Liver (tissue), 8 donors: ENCODE measurements at regions not wholly inside any gene's neighbourhood (a gene's known extent, or its start where the extent isn't known, plus 50 kb on each side); places are given as distances from the start of the nearest gene placed in this dataset.

ENCODE experiments used
- DNase-seq: peaks from one replicate; pipeline ENCODE4 v3.0.0-alpha.2; 2017; ENCODE audit warnings: low spot score
- H3K27ac ChIP-seq, 2 donors: one replicate each; pipeline ENCODE4 v1.7.0; 2013; ENCODE audit warnings: inconsistent platforms in 2 of 2, low read length in 2 of 2, control low read depth in 1 of 2, low read depth in 1 of 2, mild to moderate bottlenecking in 1 of 2
- H3K27me3 ChIP-seq, 4 donors: one replicate each; pipeline versions ENCODE4 v1.6.1 to v1.7.0; 2013; ENCODE audit warnings: low read length in 3 of 4, inconsistent platforms in 1 of 4, mild to moderate bottlenecking in 1 of 4, moderate library complexity in 1 of 4; ENCODE audit not compliant: control insufficient read depth in 4 of 4, insufficient read depth in 4 of 4
- H3K36me3 ChIP-seq, 4 donors: one replicate each; pipeline versions ENCODE4 v1.6.1 to v1.7.0; 2013; ENCODE audit warnings: low read length in 3 of 4, mild to moderate bottlenecking in 3 of 4, low read depth in 1 of 4, moderate library complexity in 1 of 4; ENCODE audit not compliant: control insufficient read depth in 4 of 4, insufficient read depth in 3 of 4
- H3K4me1 ChIP-seq, 4 donors: one replicate each; pipeline versions ENCODE4 v1.6.1 to v1.7.0; 2013; ENCODE audit warnings: low read length in 3 of 4, mild to moderate bottlenecking in 3 of 4, moderate library complexity in 1 of 4; ENCODE audit not compliant: control insufficient read depth in 4 of 4, insufficient read depth in 4 of 4
- H3K4me3 ChIP-seq, 3 donors: one replicate each; pipeline versions ENCODE4 v1.6.1 to v1.7.0; 2013; ENCODE audit warnings: low read length in 3 of 3, control low read depth in 1 of 3, low read depth in 1 of 3, mild to moderate bottlenecking in 1 of 3
- H3K9ac ChIP-seq, 2 donors: one replicate each; pipeline ENCODE4 v1.7.0; 2013; ENCODE audit warnings: low read length in 2 of 2, mild to moderate bottlenecking in 2 of 2, moderate library complexity in 2 of 2, control low read depth in 1 of 2, low read depth in 1 of 2
- H3K9me3 ChIP-seq, 4 donors: one replicate each; pipeline versions ENCODE4 v1.6.1 to v1.7.0; 2013; ENCODE audit warnings: low read length in 3 of 4; ENCODE audit not compliant: control insufficient read depth in 4 of 4
- EGR1 ChIP-seq, 2 donors: IDR thresholded peaks; 2 replicates each; pipeline ENCODE4 v1.6.1; 2016 to 2018; ENCODE audit warnings: antibody characterized with exemption in 2 of 2, low read depth in 2 of 2
- FOXA1 ChIP-seq: IDR thresholded peaks from 2 replicates; pipeline ENCODE4 v1.6.1; 2016; ENCODE audit warnings: antibody characterized with exemption
- FOXA2 ChIP-seq: IDR thresholded peaks from 2 replicates; pipeline ENCODE4 v1.6.1; 2016; ENCODE audit warnings: antibody characterized with exemption
- GABPA ChIP-seq, 2 donors: IDR thresholded peaks in 1 of 2; conservative IDR thresholded peaks in 1 of 2; 2 replicates each; pipeline ENCODE4 v1.6.1; 2016; ENCODE audit warnings: antibody characterized with exemption in 2 of 2, mild to moderate bottlenecking in 1 of 2, moderate library complexity in 1 of 2
- HNF4A ChIP-seq, 2 donors: conservative IDR thresholded peaks; 2 replicates each; pipeline ENCODE4 v1.6.1; 2016; ENCODE audit warnings: antibody characterized with exemption in 2 of 2, mild to moderate bottlenecking in 2 of 2
- HNF4G ChIP-seq: IDR thresholded peaks from 2 replicates; pipeline ENCODE4 v1.6.1; 2016; ENCODE audit warnings: antibody characterized with exemption
- JUND ChIP-seq, 2 donors: IDR thresholded peaks; 2 replicates each; pipeline ENCODE4 v1.6.1; 2016; ENCODE audit warnings: antibody characterized with exemption in 2 of 2
- MAX ChIP-seq: IDR thresholded peaks from 2 replicates; pipeline ENCODE4 v1.6.1; 2016; ENCODE audit warnings: antibody characterized with exemption
- NR2F2 ChIP-seq: IDR thresholded peaks from 2 replicates; pipeline ENCODE4 v1.6.1; 2016; ENCODE audit warnings: antibody characterized with exemption
- RAD21 ChIP-seq, 2 donors: IDR thresholded peaks; 2 replicates each; pipeline ENCODE4 v1.6.1; 2016; ENCODE audit warnings: antibody characterized with exemption in 2 of 2, mild to moderate bottlenecking in 2 of 2
- REST ChIP-seq: IDR thresholded peaks from 2 replicates; pipeline ENCODE4 v1.6.1; 2016; ENCODE audit warnings: antibody characterized with exemption, mild to moderate bottlenecking
- RXRA ChIP-seq, 2 donors: IDR thresholded peaks; 2 replicates each; pipeline ENCODE4 v1.6.1; 2017 to 2018; ENCODE audit warnings: antibody characterized with exemption in 2 of 2, mild to moderate bottlenecking in 1 of 2
- SP1 ChIP-seq: IDR thresholded peaks from 2 replicates; pipeline ENCODE4 v1.6.1; 2018; ENCODE audit warnings: antibody characterized with exemption, mild to moderate bottlenecking
- TAF1 ChIP-seq: conservative IDR thresholded peaks from 2 replicates; pipeline ENCODE4 v1.6.1; 2016; ENCODE audit warnings: antibody characterized with exemption, mild to moderate bottlenecking
- YY1 ChIP-seq: IDR thresholded peaks from 2 replicates; pipeline ENCODE4 v1.6.1; 2016; ENCODE audit warnings: antibody characterized with exemption, mild to moderate bottlenecking
- WGBS: extraction: QIAGEN DNeasy Blood & Tissue Kit; methylation state at CpG from one replicate; pipeline ENCODE4 v1.1.7; 2013; 5-methylcytosine and 5-hydroxymethylcytosine counted together
- TF ChIP-seq, protein P1 (sequence below): IDR thresholded peaks from 2 replicates; pipeline ENCODE4 v1.6.1; 2016; ENCODE audit warnings: antibody characterized with exemption
- TF ChIP-seq, protein P2 (sequence below): fragments of 150-350 bp; IDR thresholded peaks from 2 replicates; pipeline ENCODE4 v1.5.1; 2017; ENCODE audit warnings: improper control_type of control experiment, low read depth, low read length; ENCODE audit not compliant: missing input control
- TF ChIP-seq, protein P3 (sequence below): IDR thresholded peaks from 2 replicates; pipeline ENCODE4 v1.6.1; 2016; ENCODE audit warnings: antibody characterized with exemption
- donor health status: healthy.
- donor health status: healthy.
- donor health status: healthy.
- donor health status: healthy.
- donor health status: healthy.

DNA sequence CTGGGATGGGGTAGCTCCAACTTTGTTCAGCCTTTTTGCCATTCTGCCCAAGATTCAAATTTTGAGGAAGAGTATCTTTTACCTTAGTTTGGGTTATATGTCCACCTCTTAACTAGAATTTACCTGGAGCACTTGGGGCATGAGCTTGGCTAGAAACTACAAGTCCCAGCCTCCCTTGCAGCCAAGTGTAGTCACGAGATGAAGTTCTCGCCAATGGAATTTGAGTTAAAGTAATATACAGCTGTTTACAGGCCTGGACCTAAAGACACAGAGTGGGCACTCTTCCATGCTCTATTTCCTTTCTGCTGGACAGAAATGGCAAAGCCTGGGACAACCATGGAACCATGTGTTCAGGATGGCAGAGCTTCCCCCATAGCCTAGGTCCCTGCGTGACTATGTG is 233.6 kb upstream of the GATB start:
- Histone ChIP-seq H3K9me3 (no peaks in the 10 kb centered on the region), H3K9ac (no peak overlapping the region), H3K27ac (no peak overlapping the region), H3K4me1 (peaks cover 0 to 4% (median under 1%) of the 10 kb centered on the region in 4 donors), H3K27me3 (no peaks in the 10 kb centered on the region), H3K36me3 (no peaks in the 10 kb centered on the region), H3K4me3 (no peak overlapping the region)
- WGBS: 97% methylated on average over 3 of the region's 3 CpGs
- TF ChIP-seq JUND (IDR thresholded peaks at IDR 0.05) (no peak), RXRA (IDR thresholded peaks at IDR 0.05) (no peak), HNF4A (conservative IDR thresholded peaks at IDR 0.05) (no peak), SP1 (no peak), YY1 (no peak), FOXA1 (no peak), HNF4G (no peak), TAF1 (no peak), NR2F2 (no peak), GABPA (IDR thresholded peaks at IDR 0.05 in 1 of 2, conservative IDR thresholded peaks at IDR 0.05 in 1 of 2) (no peak), RAD21 (IDR thresholded peaks at IDR 0.05) (no peak), MAX (no peak), FOXA2 (no peak), REST (no peak), EGR1 (IDR thresholded peaks at IDR 0.05; ENCODE audit: low read depth in 2 of 2) (no peak)
- TF ChIP-seq, protein P1, sequence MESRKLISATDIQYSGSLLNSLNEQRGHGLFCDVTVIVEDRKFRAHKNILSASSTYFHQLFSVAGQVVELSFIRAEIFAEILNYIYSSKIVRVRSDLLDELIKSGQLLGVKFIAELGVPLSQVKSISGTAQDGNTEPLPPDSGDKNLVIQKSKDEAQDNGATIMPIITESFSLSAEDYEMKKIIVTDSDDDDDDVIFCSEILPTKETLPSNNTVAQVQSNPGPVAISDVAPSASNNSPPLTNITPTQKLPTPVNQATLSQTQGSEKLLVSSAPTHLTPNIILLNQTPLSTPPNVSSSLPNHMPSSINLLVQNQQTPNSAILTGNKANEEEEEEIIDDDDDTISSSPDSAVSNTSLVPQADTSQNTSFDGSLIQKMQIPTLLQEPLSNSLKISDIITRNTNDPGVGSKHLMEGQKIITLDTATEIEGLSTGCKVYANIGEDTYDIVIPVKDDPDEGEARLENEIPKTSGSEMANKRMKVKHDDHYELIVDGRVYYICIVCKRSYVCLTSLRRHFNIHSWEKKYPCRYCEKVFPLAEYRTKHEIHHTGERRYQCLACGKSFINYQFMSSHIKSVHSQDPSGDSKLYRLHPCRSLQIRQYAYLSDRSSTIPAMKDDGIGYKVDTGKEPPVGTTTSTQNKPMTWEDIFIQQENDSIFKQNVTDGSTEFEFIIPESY: no peak
- TF ChIP-seq, protein P2, sequence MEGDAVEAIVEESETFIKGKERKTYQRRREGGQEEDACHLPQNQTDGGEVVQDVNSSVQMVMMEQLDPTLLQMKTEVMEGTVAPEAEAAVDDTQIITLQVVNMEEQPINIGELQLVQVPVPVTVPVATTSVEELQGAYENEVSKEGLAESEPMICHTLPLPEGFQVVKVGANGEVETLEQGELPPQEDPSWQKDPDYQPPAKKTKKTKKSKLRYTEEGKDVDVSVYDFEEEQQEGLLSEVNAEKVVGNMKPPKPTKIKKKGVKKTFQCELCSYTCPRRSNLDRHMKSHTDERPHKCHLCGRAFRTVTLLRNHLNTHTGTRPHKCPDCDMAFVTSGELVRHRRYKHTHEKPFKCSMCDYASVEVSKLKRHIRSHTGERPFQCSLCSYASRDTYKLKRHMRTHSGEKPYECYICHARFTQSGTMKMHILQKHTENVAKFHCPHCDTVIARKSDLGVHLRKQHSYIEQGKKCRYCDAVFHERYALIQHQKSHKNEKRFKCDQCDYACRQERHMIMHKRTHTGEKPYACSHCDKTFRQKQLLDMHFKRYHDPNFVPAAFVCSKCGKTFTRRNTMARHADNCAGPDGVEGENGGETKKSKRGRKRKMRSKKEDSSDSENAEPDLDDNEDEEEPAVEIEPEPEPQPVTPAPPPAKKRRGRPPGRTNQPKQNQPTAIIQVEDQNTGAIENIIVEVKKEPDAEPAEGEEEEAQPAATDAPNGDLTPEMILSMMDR: no peak
- TF ChIP-seq, protein P3, sequence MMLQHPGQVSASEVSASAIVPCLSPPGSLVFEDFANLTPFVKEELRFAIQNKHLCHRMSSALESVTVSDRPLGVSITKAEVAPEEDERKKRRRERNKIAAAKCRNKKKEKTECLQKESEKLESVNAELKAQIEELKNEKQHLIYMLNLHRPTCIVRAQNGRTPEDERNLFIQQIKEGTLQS: no peak
- DNase-seq: no peak
